ENCODE measurements at regions not wholly inside any gene's neighbourhood (a gene's known extent, or its start where the extent isn't known, plus 50 kb on each side); places are given as distances from the start of the nearest gene placed in this dataset.
"Not testable (repeated sequence)": the region's sequence is repeated elsewhere in the genome, so short reads cannot be mapped to it uniquely, and the experiment has no call there.

GRCh38 chr2:90237923-90238361, 1546.5 kb downstream of the RPIA start:
- not testable (repeated sequence) for DNase-seq

DNA sequence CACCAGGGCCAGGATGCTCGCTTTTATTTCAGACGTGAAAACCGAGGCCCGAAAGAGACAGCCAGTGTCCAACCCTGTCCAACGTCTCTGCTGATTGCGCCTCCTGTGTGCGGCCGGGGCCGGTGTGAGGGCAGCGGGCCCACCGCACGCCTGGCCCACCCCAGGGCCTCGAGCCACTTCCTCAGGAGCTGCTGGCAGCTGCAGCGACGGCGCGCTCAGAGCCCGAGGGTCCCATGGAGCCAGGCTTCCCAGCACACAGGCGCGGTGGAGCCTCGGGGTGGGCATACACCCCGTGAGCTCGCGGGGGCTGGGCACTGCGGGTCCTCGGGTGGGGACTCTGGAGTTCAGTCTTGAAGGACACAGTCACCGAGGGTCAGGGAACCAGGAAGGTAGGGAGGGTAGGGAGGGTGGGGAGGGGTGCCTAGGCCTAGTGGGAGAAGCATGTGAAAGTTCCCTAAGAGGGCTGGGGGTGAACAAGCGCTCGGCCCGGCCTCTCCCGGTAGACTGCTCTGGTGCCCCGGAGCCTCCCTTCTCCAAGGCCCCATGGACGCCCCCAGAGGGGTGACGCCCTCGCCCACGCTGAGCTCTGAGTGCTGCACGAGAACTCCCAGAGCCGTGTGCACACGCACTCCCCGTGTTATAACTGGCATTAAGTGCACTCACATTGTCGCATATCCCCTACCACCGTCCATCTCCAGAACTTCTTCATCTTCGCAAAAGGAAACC, 1547.2 kb downstream of the RPIA start:
- not testable (repeated sequence) for DNase-seq

- not testable (repeated sequence) for DNase-seq
Measured at GRCh38 chr2:90239769-90240168, 1548.3 kb downstream of the RPIA start.

GRCh38 chr2:90244902-90245765, 1553.7 kb downstream of the RPIA start:
- DNase-seq: not testable (repeated sequence)

DNA sequence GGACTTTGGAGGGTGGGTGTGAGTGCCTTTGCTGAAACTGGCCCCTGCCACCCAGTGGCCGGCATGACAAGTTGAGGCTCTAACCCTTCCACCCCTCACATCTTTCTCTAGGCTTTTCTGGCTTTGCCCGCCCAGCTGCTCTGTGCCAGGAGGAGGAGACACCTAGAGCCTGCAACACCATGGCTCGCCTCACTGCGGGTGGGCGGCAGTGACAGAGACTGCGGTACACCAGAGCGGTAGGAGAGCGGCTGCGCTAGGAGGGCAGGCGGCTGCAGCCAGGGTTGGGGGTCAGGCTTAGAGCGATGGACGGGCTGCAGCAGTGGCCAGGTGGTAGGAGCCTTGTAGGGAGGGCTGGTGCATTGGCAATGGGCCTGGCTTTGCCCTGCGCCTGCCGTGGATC, 1556.9 kb downstream of the RPIA start:
- DNase-seq: not testable (repeated sequence)

DNA sequence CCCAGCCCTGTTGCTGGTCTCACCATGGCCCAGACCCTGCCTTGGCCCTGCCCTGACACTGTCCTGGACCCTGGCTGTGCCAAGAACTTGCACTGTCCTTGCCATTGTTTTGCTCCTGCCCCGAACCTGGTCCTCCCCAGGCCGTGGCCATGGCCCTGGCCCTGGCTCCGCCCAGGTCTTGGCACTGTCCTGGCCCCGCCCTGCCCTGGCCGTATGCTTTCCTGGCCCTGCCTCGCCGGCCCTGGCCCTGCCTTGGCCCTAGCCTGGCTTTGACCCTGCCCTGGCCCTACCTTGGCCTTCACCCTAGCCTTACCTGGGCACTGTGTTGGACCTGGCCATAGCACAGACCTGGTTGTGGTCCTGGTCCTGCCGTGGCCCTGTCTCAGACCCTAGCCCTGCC, 1558.9 kb downstream of the RPIA start:
- DNase-seq: not testable (repeated sequence)

DNA sequence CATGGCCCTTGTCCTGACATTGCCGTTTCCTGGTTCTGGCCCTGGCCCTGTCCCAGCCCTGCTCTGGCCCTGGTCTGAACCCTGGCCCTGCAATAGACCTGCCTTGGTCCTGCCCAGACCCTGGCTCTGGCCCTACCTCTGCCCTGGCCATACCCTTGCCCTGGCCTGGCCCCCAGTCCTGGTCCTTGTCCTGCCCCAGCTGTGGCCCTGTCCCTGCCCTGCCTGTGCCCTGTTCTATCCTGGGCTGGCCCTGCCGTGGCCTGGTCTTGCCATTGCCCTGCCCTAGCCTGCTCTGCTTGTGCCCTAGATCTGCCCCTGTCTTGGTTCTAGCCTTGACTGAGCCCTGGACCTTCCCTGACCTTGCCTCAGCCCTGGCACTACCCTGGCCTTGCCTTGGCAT, 1560.1 kb downstream of the RPIA start:
- DNase-seq: not testable (repeated sequence)

DNA sequence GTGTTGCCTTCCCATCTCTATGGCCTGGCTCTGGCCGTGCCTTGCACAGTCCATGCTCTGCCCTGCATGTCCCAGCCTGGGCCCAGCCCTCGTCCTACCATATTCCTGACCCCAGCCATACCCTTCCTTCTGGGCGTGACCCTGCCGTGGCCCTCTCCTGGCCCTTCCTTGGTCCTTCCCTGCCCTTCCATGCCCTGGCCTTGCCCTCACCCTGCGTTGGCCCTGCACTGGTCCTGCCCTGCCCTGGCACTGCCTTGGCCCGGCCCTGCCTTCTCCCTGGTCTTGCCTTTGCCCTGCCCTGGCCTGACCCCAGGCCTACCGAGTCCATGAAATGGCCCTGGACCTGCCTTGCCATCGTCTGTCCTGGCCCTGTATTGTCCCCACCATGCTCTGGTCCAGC, 1561.8 kb downstream of the RPIA start:
- not testable (repeated sequence) for DNase-seq

- not testable (repeated sequence) for DNase-seq
Measured at GRCh38 chr2:90266888-90267287, 1575.4 kb downstream of the RPIA start.

- DNase-seq: not testable (repeated sequence)
Measured at GRCh38 chr2:90287751-90288150, 1596.3 kb downstream of the RPIA start.

- not testable (repeated sequence) for DNase-seq
Measured at GRCh38 chr2:90288396-90288795, 1596.9 kb downstream of the RPIA start.

DNA sequence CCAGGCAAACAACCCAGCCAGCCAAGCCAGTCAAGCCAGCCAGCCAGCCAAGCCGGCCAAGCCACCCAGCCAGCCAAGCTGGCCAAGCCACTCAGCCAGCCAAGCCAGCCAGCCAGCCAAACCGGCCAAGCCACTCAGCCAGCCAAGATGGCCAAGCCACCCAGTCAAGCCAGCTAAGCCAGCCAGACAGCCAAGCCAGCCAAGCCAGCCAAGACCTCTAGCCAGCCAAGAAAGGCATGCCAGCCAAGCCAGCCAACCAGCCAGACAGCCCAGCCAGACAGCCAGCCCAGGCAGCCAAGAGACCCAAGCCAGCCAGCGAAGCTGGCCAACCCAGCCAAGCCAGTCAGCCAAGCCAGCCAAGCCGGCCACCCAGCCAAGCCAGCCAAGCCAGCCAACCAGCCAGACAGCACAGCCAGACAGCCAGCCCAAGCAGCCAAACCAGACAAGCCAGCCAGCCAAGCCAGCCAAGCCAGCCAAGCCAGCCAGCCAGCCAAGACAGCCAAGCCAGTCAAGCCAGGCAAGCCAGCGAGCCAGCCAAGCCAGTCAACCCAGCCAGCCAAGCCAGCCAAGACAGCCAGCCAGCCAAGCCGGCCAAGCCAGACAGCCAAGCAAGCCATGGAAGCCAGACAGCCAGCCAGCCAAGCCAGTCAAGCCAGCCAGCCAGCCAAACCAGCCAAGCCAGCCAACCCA, 1598.0 kb downstream of the RPIA start:
- DNase-seq: not testable (repeated sequence)

- DNase-seq: not testable (repeated sequence)
Measured at GRCh38 chr2:90290701-90291100, 1599.2 kb downstream of the RPIA start.

- not testable (repeated sequence) for DNase-seq
Measured at GRCh38 chr2:90291168-90291883, 1599.9 kb downstream of the RPIA start.

DNA sequence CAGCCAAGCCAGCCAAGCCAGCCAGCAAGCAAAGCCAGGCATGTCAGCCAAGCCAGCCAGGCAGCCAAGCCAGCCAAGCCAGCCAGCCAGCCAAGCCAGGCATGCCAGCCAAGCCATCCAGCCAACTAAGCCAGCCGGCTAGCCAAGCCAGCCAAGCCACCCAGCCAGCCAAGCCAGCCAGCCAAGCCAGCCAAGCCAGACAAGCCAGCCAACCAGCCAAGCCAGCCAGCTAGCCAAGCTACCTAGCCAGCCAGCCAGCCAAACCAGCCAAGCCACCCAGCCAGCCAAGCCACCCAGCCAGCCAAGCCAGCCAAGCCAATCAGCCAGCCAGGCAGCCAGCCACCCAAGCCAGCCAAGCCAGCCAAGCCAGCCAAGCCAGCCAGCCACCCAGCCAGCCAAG, 1600.5 kb downstream of the RPIA start:
- DNase-seq: not testable (repeated sequence)

- DNase-seq: not testable (repeated sequence)
Measured at GRCh38 chr2:90292451-90292850, 1601.0 kb downstream of the RPIA start.

GRCh38 chr2:90293224-90293623, 1601.8 kb downstream of the RPIA start:
- DNase-seq: not testable (repeated sequence)

GRCh38 chr2:90293806-90294205, 1602.3 kb downstream of the RPIA start:
- not testable (repeated sequence) for DNase-seq

GRCh38 chr2:90295036-90295750, 1603.7 kb downstream of the RPIA start:
- DNase-seq: not testable (repeated sequence)

GRCh38 chr2:90296484-90296777, 1605.0 kb downstream of the RPIA start:
- DNase-seq: not testable (repeated sequence)

- DNase-seq: not testable (repeated sequence)
Measured at GRCh38 chr2:90297701-90298100, 1606.2 kb downstream of the RPIA start.
